Ectodermal cell (in vitro differentiated cells): ENCODE measurements at regions not wholly inside any gene's neighbourhood (a gene's known extent, or its start where the extent isn't known, plus 50 kb on each side); places are given as distances from the start of the nearest gene placed in this dataset.

Experiments used
- H3K27ac ChIP-seq: 2 replicates; pipeline ENCODE4 v1.7.0; 2013; ENCODE audit warnings: mild to moderate bottlenecking, low read depth, low read length; ENCODE audit not compliant: insufficient read depth, poor library complexity, severe bottlenecking
- H3K27me3 ChIP-seq: 2 replicates; pipeline ENCODE4 v1.7.0; 2013; ENCODE audit warnings: mild to moderate bottlenecking, low read length; ENCODE audit not compliant: insufficient read depth, control insufficient read depth, poor library complexity, severe bottlenecking
- H3K36me3 ChIP-seq: one replicate; pipeline ENCODE4 v1.7.0; 2013; ENCODE audit warnings: low read length; ENCODE audit not compliant: control insufficient read depth, insufficient read depth
- H3K4me1 ChIP-seq: one replicate; pipeline ENCODE4 v1.7.0; 2013; ENCODE audit warnings: low read length; ENCODE audit not compliant: control insufficient read depth, insufficient read depth
- H3K4me3 ChIP-seq: 2 replicates; pipeline ENCODE4 v1.7.0; 2013; ENCODE audit warnings: low read depth, low read length, control low read depth; ENCODE audit not compliant: insufficient read depth
- H3K9me3 ChIP-seq: 2 replicates; pipeline ENCODE4 v1.7.0; 2013; ENCODE audit warnings: mild to moderate bottlenecking, low read length, moderate library complexity; ENCODE audit not compliant: control insufficient read depth
- WGBS, 2 experiments: methylation state at CpG; one replicate each; pipeline ENCODE4 v1.1.7; 2013; ENCODE audit warnings: missing lambda C conversion rate in 2 of 2; 5-methylcytosine and 5-hydroxymethylcytosine counted together

DNA sequence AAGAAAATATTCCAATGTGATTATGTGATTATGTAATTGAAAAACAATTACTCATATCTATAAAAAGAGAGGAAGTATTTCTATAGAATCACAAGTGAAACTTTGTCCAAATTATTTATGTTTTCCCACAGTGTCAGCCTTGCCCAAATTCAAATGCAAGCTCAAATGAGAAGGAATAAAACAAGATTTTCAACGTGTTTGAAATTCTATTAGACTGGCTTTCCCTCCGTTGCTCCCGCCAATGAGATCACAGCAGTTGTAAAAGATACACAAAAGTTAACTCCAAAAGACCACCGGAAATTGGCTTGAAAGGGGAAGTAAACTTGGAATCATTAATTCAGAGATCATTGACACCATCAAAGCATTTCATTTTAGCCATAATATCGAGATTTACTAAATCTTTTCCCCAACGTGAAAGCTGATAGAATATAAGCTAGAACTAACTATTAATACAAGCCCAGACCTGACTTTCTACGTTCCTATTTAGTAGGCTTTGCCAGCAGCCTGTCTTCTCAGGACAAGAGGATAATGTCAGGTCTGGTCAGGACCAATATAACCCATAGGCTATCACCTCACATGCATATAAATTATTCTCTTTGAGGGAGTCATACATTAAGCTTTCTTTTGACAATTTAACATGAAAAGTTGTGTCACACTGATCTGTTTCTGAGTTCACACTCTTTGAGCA, 222.6 kb upstream of the CHAC2 start:
- H3K9me3 ChIP-seq, result peaks cover 2% of the 10 kb centered on the region
- H3K4me1 ChIP-seq, result no peaks in the 10 kb centered on the region
- WGBS, 2 experiments, result 90 to 93% methylated on average over 7 of the region's 7 CpGs
- no peak overlapping the region for H3K4me3 ChIP-seq
- no peak overlapping the region for H3K27ac ChIP-seq
- H3K36me3 ChIP-seq, result no peaks in the 10 kb centered on the region
- no peaks in the 10 kb centered on the region for H3K27me3 ChIP-seq

DNA sequence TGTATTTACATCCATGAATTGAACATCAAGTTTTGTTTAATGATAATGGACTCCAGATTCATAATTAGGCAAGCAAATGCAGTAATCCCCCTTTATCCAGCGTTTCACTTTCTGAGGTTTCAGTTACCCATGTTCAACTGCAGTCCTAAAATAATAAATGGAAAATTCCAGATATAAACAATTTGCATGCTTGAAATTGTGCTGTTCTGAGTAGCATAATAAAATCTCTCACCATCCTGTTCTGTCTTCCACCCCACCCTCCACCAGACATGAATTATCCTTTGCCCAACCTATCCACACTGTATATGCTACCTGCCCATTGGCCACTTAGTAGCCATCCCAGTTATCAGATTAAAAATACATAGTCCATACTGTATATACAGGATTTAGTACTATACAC, 224.5 kb upstream of the CHAC2 start:
- no peaks in the 10 kb centered on the region for H3K4me1 ChIP-seq
- no peaks in the 10 kb centered on the region for H3K36me3 ChIP-seq
- no peak overlapping the region for H3K27ac ChIP-seq
- peaks cover 2% of the 10 kb centered on the region for H3K9me3 ChIP-seq
- H3K27me3 ChIP-seq, result no peaks in the 10 kb centered on the region
- 75 to 80% methylated on average over 1 of the region's 1 CpG for WGBS, 2 experiments
- H3K4me3 ChIP-seq, result no peak overlapping the region

DNA sequence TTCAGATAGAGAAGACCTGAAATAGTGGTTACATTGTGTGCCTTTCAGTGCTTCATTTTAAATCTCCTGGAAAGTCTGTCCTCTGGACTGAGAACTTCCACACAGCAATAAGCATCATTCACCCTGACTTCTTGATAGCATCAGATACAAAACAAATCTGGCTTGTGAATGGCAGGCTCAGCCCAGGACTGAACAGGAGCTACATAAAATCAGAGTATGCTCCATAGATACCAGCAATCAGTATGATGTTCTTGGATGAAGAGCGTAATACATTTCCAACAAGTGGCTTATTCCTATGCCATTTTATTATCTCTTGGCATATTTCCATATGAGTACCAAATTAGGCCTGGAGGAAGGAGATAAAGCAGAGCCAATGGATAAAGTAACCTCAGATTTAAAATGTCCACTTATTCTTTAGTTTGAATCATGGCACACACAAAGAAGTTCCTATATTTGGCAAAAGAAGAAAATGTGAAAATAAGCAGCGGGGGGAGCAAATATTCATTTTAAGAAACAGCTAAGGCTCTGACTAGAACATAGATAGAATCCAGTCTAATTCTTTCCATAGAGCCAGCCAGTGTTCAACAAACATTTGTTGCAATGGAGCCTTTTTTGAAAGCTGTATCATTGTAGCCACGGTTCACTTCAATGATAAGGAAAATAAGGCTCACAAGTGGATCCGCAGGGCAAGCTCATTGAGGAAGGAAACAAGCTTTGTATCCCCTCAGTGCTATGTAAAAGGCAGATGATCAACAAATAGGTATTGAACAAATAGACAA, 230.8 kb upstream of the CHAC2 start:
- no peaks in the 10 kb centered on the region for H3K4me1 ChIP-seq
- no peak overlapping the region for H3K27ac ChIP-seq
- 94 to 95% methylated on average over 4 of the region's 4 CpGs for WGBS, 2 experiments
- H3K27me3 ChIP-seq, result no peaks in the 10 kb centered on the region
- H3K4me3 ChIP-seq, result no peak overlapping the region
- H3K9me3 ChIP-seq, result no peaks in the 10 kb centered on the region
- H3K36me3 ChIP-seq, result no peaks in the 10 kb centered on the region

DNA sequence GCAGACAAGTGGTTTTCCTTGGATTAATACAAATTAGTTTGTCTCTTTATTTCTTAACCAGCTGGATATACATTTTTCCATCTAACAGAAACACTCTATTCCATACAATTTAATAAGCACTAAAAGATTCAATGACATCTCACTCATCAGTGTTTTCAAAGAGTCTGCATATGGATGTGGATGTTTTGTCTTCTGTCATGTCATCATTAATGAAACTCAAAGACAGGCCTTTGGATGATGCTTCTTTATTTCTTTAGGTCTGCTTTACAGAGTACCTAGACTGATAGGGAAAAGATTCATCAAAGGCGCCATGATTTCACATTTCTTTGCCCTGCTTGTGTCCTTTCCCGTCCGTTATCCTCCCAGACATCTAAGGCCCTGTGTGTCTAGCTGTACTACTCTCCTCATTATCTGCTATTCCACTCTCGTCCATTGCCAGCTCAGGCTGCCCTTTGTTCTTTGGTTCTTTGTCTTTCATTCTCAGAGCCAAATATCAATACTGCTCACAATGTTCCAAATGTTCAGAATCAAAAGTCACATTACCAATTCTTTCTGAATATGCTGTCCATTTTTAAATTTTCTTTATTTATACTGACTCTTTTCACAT, 232.3 kb upstream of the CHAC2 start:
- Histone ChIP-seq H3K4me1 (no peaks in the 10 kb centered on the region), H3K27me3 (no peaks in the 10 kb centered on the region), H3K27ac (no peak overlapping the region), H3K36me3 (no peaks in the 10 kb centered on the region), H3K4me3 (no peak overlapping the region), H3K9me3 (no peaks in the 10 kb centered on the region)
- 90 to 92% methylated on average over 4 of the region's 4 CpGs for WGBS, 2 experiments

DNA sequence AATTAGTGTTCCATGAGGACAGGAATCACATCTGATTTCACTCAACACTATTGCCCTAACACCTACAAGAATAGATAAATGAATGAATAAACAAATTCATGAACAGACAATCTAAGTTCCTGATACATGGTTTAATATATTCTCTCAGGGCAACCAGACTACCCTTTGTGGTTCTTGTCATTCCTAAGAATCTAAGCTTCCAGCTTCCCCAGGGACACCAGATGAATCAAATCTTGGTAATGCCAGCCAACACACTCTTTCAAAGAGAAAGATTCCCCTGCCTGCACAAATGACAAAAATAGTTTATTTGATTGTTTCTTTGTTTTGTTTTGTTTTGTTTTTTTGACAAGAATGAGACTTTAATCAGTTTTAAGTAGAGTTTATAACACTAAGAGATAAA, 237.5 kb upstream of the CHAC2 start:
- H3K27me3 ChIP-seq, result no peaks in the 10 kb centered on the region
- H3K9me3 ChIP-seq, result no peaks in the 10 kb centered on the region
- no peaks in the 10 kb centered on the region for H3K36me3 ChIP-seq
- H3K4me1 ChIP-seq, result no peaks in the 10 kb centered on the region
- no peak overlapping the region for H3K4me3 ChIP-seq
- H3K27ac ChIP-seq, result no peak overlapping the region

DNA sequence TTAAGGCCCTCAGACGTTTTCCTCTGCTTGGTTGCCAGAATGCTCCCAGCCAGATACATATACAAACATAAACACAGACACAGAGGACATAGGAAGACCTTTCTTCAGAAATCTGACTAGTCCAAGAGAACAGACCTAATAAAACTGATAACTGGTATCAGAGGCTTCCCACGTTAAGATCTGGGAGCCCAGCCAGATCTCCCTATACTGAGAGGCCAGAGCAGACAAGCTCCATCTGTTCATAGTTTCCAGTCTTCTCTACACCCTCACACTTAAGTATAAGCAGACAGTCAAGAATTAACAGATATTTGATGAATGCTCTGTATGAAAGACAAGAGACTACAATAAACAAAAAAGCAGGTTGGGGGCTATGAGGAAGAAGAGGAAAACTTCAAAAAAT, 240.5 kb upstream of the CHAC2 start:
- 89% methylated on average over 2 of the region's 2 CpGs for WGBS, 2 experiments
- Histone ChIP-seq H3K27me3 (no peaks in the 10 kb centered on the region), H3K27ac (no peak overlapping the region), H3K4me1 (no peaks in the 10 kb centered on the region), H3K9me3 (no peaks in the 10 kb centered on the region), H3K4me3 (no peak overlapping the region), H3K36me3 (no peaks in the 10 kb centered on the region)

DNA sequence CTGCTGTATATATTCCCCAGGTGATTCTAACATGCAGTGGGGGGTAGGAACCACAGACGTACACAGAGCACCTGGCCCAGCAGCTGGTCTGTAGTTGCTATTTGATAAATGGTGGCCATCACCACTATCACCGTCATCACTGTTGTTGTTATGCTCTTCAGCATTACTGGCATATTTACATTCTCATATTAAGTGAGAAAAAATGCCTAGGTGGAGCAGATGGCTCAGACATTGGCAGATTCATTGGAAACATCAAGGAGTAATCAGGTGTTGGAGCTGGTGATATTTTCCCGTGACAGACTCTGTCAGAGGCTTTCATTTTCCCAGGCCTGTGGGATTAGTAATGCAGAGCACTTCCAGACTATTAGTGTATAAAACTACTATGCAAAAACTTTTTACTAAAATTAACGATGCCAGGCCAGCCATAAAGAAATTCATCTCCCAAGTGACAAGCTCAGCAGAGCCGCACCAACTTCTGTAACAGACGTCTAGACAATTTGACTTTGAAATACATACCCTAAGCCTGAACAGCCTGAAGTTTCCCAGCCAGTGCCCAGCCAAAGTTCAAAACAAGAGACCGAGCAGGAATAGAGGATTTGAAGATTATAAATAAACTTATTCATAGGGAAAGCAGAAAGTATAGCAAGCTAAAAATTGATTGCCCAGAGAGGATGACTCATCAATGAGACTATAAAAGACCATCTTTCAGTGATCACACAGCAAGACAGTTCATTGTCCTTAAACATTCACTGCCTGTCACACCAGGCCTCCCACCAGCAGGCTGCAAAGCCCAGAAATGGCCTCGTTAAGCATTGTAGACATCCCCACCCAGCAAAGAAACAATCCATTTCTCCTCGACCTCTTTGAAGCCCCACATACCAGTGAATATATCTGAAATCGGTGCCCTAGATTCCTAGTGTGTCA, 247.4 kb upstream of the CHAC2 start:
- no peaks in the 10 kb centered on the region for H3K36me3 ChIP-seq
- peaks cover 9% of the 10 kb centered on the region for H3K4me1 ChIP-seq
- WGBS, 2 experiments, result 60 to 63% methylated on average over 9 to 10 of the region's 10 CpGs
- no peaks in the 10 kb centered on the region for H3K9me3 ChIP-seq
- no peaks in the 10 kb centered on the region for H3K27me3 ChIP-seq
- no peak overlapping the region for H3K27ac ChIP-seq
- H3K4me3 ChIP-seq, result no peak overlapping the region

DNA sequence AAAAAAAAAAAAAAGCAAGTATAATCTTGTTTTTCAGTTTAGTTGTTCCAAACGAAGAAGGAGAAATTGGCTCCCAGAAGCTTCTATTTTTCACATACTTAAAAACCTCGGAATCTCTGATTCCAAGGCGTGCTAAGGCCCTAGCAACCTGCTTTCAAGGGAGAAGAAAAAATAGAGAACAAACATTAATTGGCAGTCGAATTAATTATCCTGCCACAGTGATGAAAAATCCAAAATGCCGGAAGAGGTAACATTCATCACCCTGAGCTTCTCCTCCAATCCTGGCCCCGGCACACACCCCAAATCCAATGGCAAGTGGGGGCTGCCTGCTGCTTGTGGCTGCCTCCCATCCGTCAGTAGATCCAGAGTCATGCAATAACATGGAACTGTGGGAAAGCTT, 250.2 kb upstream of the CHAC2 start:
- WGBS, 2 experiments, result 87 to 96% methylated on average over 7 of the region's 7 CpGs
- no peaks in the 10 kb centered on the region for H3K36me3 ChIP-seq
- H3K9me3 ChIP-seq, result no peaks in the 10 kb centered on the region
- H3K27me3 ChIP-seq, result no peaks in the 10 kb centered on the region
- no peak overlapping the region for H3K4me3 ChIP-seq
- no peak overlapping the region for H3K27ac ChIP-seq
- H3K4me1 ChIP-seq, result peaks cover 9% of the 10 kb centered on the region

DNA sequence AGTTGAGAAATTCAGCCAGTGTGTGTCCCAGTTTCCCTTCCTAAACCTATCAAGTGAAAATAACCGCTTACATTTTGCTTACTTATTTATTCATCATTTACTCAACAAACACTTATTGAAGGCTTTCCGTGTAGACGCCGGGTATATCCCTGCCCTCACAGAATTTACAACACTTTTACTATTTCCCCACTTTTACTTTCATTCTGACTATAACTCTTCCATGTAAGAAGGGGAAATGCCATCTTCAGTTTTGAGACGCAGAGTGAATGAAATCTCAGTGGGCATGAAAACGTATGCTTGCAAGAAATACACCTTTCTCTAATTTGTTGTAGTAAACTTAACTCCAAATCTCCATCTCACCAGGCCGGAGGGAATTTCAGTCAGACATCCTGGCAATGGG, 251.0 kb upstream of the CHAC2 start:
- Histone ChIP-seq H3K4me3 (no peak overlapping the region), H3K9me3 (no peaks in the 10 kb centered on the region), H3K27ac (no peak overlapping the region), H3K27me3 (no peaks in the 10 kb centered on the region), H3K36me3 (no peaks in the 10 kb centered on the region), H3K4me1 (peaks cover 9% of the 10 kb centered on the region)
- WGBS, 2 experiments, result 91 to 96% methylated on average over 6 to 7 of the region's 7 CpGs
